ENCODE measurements at regions not wholly inside any gene's neighbourhood (a gene's known extent, or its start where the extent isn't known, plus 50 kb on each side); places are given as distances from the start of the nearest gene placed in this dataset.

GRCh38 chr12:11576104-11576503 is 73.4 kb upstream of the ETV6 start:
- TF ChIP-seq CTCF (IDR thresholded peaks at IDR 0.05) (no peak), POLR2A (IDR thresholded peaks at IDR 0.05) (no peak)

Data from lower leg skin (tissue), 3 donors.